ENCODE measurements at regions not wholly inside any gene's neighbourhood (a gene's known extent, or its start where the extent isn't known, plus 50 kb on each side); places are given as distances from the start of the nearest gene placed in this dataset.

GRCh38 chr3:64998317-64998716 lies 310.5 kb upstream of the ADAMTS9 start:
- no peak for DNase-seq (ENCODE audit: low read depth in 2 of 2)

- DNase-seq (ENCODE audit: low read depth in 2 of 2): no peak
Observed at GRCh38 chr3:64995857-64996551, 308.2 kb upstream of the ADAMTS9 start.

GRCh38 chr3:64993781-64994180 lies 306.0 kb upstream of the ADAMTS9 start:
- no peak for DNase-seq (ENCODE audit: low read depth in 2 of 2)

- DNase-seq (ENCODE audit: low read depth in 2 of 2): no peak
Observed at GRCh38 chr3:64992530-64993285, 304.9 kb upstream of the ADAMTS9 start.

GRCh38 chr3:64988188-64988587 lies 300.4 kb upstream of the ADAMTS9 start:
- no peak for DNase-seq (ENCODE audit: low read depth in 2 of 2)

GRCh38 chr3:64987726-64988125 lies 299.9 kb upstream of the ADAMTS9 start:
- DNase-seq (ENCODE audit: low read depth in 2 of 2): no peak

GRCh38 chr3:64985072-64985471 lies 297.3 kb upstream of the ADAMTS9 start:
- DNase-seq (ENCODE audit: low read depth in 2 of 2): no peak

- DNase-seq (ENCODE audit: low read depth in 2 of 2): no peak
Observed at GRCh38 chr3:64983583-64984359, 296.0 kb upstream of the ADAMTS9 start.

- no peak for DNase-seq (ENCODE audit: low read depth in 2 of 2)
Observed at GRCh38 chr3:64977308-64978100, 289.7 kb upstream of the ADAMTS9 start.

- no peak for DNase-seq (ENCODE audit: low read depth in 2 of 2)
Observed at GRCh38 chr3:64976456-64976855, 288.7 kb upstream of the ADAMTS9 start.

GRCh38 chr3:64975147-64975546 lies 287.3 kb upstream of the ADAMTS9 start:
- DNase-seq (ENCODE audit: low read depth in 2 of 2): no peak

- no peak for DNase-seq (ENCODE audit: low read depth in 2 of 2)
Observed at GRCh38 chr3:64974401-64974800, 286.6 kb upstream of the ADAMTS9 start.

GRCh38 chr3:64972793-64973192 lies 285.0 kb upstream of the ADAMTS9 start:
- DNase-seq (ENCODE audit: low read depth in 2 of 2): no peak

- no peak for DNase-seq (ENCODE audit: low read depth in 2 of 2)
Observed at GRCh38 chr3:64971602-64972001, 283.8 kb upstream of the ADAMTS9 start.

- DNase-seq (ENCODE audit: low read depth in 2 of 2): no peak
Observed at GRCh38 chr3:64970634-64971033, 282.8 kb upstream of the ADAMTS9 start.

GRCh38 chr3:64961301-64961700 lies 273.5 kb upstream of the ADAMTS9 start:
- peak in 1 of 2 experiments; percentile 20 for DNase-seq (ENCODE audit: low read depth in 2 of 2)

GRCh38 chr3:64958199-64958843 lies 270.5 kb upstream of the ADAMTS9 start:
- peak; percentile 84 for DNase-seq (ENCODE audit: low read depth in 2 of 2)

- peak; percentile 36 for DNase-seq (ENCODE audit: low read depth in 2 of 2)
Observed at GRCh38 chr3:64957408-64958198, 269.8 kb upstream of the ADAMTS9 start.

- DNase-seq (ENCODE audit: low read depth in 2 of 2): no peak
Observed at GRCh38 chr3:64956711-64957325, 269.0 kb upstream of the ADAMTS9 start.
